GM23338 (cell line): ENCODE measurements at regions not wholly inside any gene's neighbourhood (a gene's known extent, or its start where the extent isn't known, plus 50 kb on each side); places are given as distances from the start of the nearest gene placed in this dataset.

Experiments used
- CREB1 ChIP-seq: fragments of 250-450 bp; sonication (Bioruptor Pico); IDR thresholded peaks from 2 replicates; pipeline ENCODE4 v1.5.0; 2020; ENCODE audit warnings: low read depth, mild to moderate bottlenecking, moderate library complexity
- EZH2 ChIP-seq: fragments of 200-600 bp; sonication (generic); IDR thresholded peaks from one replicate; pipeline ENCODE4 v1.8.0; 2017; ENCODE audit warnings: antibody characterized with exemption, mild to moderate bottlenecking, low read depth; ENCODE audit not compliant: unreplicated experiment
- EZH2phosphoT487 ChIP-seq: fragments of 200-600 bp; sonication (generic); IDR thresholded peaks from one replicate; pipeline ENCODE4 v1.8.1; 2018; ENCODE audit warnings: antibody characterized with exemption; ENCODE audit not compliant: unreplicated experiment
- JUNB ChIP-seq: IDR thresholded peaks from one replicate; pipeline ENCODE4 v1.6.1; 2016; ENCODE audit warnings: antibody characterized with exemption; ENCODE audit not compliant: unreplicated experiment
- NANOG ChIP-seq: IDR thresholded peaks from 2 replicates; pipeline ENCODE4 v1.6.1; 2016; ENCODE audit warnings: antibody characterized with exemption, borderline replicate concordance
- POLR2AphosphoS5 ChIP-seq: IDR thresholded peaks from 2 replicates; pipeline ENCODE4 v1.6.1; 2016; ENCODE audit warnings: antibody characterized with exemption, low read depth
- ZNF114 ChIP-seq: fragments of 250-450 bp; sonication (Bioruptor Pico); IDR thresholded peaks from 2 replicates; pipeline ENCODE4 v1.5.0; 2020; ENCODE audit warnings: mild to moderate bottlenecking, moderate library complexity
- ZNF331 ChIP-seq: fragments of 250-450 bp; sonication (Bioruptor Pico); IDR thresholded peaks from 2 replicates; pipeline ENCODE4 v1.5.0; 2020; ENCODE audit warnings: low read depth, mild to moderate bottlenecking, moderate library complexity
- TF ChIP-seq, protein P1 (sequence below), 2 experiments: fragments of 200-600 bp in 1 of 2; sonication (generic) in 1 of 2; conservative IDR thresholded peaks; 2 replicates each; pipeline versions ENCODE4 v1.5.1 to v1.6.1; 2016 to 2017; ENCODE audit warnings: antibody characterized with exemption in 2 of 2, low read depth in 2 of 2, mild to moderate bottlenecking in 2 of 2, moderate library complexity in 1 of 2
- TF ChIP-seq, protein P2 (sequence below): IDR thresholded peaks from one replicate; pipeline ENCODE4 v1.6.1; 2018; ENCODE audit warnings: antibody characterized with exemption; ENCODE audit not compliant: unreplicated experiment
- TF ChIP-seq, protein P3 (sequence below): fragments of 250-450 bp; sonication (Bioruptor Pico); IDR thresholded peaks from 2 replicates; pipeline ENCODE4 v1.5.0; 2020; ENCODE audit warnings: mild to moderate bottlenecking, moderate library complexity
- TF ChIP-seq, protein P4 (sequence below): IDR thresholded peaks from 2 replicates; pipeline ENCODE4 v1.6.1; 2016; ENCODE audit warnings: antibody characterized with exemption

DNA sequence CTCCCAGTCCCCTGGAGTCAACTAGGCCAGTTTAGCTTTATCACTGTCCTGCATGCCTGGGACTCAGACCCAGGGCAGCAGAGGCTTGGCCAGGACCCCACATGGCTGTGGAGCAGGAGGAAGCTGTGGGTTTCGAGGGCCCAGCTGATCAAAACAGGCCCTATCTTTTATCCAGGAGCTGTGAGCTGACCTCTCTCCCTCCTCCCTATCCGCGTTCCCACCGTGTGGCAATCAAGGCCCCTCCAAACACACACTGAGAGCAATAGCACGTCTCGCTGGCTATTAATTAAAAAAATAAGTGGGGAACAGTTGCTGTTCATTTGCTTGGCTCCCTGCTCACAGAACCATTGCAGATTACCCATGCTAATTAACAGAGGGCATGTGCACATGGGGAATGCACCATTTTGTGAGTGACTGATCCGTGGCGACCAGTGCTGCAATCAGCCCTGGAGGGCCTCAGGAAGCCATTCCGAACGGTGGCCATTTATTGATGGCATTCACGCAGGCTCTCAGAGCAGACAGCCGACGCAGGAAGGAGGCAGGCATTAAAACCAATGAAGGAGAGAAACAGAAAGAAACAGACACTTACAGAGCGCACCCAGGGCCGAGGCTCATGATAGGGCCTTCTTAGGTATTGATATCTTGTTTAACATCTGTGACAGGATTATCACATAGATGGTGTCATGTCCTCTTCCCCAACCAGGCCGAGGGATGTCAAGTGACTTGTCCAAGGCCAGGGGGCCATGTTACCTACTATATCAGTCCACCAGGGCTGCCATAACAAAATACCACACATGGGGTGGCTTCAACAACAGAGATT, 157.1 kb downstream of the KATNIP start:
- TF ChIP-seq EZH2, result no peak
- no peak for TF ChIP-seq ZNF331
- TF ChIP-seq, protein P1, sequence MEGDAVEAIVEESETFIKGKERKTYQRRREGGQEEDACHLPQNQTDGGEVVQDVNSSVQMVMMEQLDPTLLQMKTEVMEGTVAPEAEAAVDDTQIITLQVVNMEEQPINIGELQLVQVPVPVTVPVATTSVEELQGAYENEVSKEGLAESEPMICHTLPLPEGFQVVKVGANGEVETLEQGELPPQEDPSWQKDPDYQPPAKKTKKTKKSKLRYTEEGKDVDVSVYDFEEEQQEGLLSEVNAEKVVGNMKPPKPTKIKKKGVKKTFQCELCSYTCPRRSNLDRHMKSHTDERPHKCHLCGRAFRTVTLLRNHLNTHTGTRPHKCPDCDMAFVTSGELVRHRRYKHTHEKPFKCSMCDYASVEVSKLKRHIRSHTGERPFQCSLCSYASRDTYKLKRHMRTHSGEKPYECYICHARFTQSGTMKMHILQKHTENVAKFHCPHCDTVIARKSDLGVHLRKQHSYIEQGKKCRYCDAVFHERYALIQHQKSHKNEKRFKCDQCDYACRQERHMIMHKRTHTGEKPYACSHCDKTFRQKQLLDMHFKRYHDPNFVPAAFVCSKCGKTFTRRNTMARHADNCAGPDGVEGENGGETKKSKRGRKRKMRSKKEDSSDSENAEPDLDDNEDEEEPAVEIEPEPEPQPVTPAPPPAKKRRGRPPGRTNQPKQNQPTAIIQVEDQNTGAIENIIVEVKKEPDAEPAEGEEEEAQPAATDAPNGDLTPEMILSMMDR (conservative IDR thresholded peaks at IDR 0.05; ENCODE audit: low read depth in 2 of 2), result no peak
- TF ChIP-seq JUNB, result no peak
- no peak for TF ChIP-seq CREB1 (CRISPR knock-in tag)
- no peak for TF ChIP-seq POLR2AphosphoS5
- TF ChIP-seq EZH2phosphoT487, result no peak
- no peak for TF ChIP-seq ZNF114 (CRISPR knock-in tag)
- TF ChIP-seq, protein P2, sequence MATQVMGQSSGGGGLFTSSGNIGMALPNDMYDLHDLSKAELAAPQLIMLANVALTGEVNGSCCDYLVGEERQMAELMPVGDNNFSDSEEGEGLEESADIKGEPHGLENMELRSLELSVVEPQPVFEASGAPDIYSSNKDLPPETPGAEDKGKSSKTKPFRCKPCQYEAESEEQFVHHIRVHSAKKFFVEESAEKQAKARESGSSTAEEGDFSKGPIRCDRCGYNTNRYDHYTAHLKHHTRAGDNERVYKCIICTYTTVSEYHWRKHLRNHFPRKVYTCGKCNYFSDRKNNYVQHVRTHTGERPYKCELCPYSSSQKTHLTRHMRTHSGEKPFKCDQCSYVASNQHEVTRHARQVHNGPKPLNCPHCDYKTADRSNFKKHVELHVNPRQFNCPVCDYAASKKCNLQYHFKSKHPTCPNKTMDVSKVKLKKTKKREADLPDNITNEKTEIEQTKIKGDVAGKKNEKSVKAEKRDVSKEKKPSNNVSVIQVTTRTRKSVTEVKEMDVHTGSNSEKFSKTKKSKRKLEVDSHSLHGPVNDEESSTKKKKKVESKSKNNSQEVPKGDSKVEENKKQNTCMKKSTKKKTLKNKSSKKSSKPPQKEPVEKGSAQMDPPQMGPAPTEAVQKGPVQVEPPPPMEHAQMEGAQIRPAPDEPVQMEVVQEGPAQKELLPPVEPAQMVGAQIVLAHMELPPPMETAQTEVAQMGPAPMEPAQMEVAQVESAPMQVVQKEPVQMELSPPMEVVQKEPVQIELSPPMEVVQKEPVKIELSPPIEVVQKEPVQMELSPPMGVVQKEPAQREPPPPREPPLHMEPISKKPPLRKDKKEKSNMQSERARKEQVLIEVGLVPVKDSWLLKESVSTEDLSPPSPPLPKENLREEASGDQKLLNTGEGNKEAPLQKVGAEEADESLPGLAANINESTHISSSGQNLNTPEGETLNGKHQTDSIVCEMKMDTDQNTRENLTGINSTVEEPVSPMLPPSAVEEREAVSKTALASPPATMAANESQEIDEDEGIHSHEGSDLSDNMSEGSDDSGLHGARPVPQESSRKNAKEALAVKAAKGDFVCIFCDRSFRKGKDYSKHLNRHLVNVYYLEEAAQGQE, result no peak
- TF ChIP-seq, protein P3, sequence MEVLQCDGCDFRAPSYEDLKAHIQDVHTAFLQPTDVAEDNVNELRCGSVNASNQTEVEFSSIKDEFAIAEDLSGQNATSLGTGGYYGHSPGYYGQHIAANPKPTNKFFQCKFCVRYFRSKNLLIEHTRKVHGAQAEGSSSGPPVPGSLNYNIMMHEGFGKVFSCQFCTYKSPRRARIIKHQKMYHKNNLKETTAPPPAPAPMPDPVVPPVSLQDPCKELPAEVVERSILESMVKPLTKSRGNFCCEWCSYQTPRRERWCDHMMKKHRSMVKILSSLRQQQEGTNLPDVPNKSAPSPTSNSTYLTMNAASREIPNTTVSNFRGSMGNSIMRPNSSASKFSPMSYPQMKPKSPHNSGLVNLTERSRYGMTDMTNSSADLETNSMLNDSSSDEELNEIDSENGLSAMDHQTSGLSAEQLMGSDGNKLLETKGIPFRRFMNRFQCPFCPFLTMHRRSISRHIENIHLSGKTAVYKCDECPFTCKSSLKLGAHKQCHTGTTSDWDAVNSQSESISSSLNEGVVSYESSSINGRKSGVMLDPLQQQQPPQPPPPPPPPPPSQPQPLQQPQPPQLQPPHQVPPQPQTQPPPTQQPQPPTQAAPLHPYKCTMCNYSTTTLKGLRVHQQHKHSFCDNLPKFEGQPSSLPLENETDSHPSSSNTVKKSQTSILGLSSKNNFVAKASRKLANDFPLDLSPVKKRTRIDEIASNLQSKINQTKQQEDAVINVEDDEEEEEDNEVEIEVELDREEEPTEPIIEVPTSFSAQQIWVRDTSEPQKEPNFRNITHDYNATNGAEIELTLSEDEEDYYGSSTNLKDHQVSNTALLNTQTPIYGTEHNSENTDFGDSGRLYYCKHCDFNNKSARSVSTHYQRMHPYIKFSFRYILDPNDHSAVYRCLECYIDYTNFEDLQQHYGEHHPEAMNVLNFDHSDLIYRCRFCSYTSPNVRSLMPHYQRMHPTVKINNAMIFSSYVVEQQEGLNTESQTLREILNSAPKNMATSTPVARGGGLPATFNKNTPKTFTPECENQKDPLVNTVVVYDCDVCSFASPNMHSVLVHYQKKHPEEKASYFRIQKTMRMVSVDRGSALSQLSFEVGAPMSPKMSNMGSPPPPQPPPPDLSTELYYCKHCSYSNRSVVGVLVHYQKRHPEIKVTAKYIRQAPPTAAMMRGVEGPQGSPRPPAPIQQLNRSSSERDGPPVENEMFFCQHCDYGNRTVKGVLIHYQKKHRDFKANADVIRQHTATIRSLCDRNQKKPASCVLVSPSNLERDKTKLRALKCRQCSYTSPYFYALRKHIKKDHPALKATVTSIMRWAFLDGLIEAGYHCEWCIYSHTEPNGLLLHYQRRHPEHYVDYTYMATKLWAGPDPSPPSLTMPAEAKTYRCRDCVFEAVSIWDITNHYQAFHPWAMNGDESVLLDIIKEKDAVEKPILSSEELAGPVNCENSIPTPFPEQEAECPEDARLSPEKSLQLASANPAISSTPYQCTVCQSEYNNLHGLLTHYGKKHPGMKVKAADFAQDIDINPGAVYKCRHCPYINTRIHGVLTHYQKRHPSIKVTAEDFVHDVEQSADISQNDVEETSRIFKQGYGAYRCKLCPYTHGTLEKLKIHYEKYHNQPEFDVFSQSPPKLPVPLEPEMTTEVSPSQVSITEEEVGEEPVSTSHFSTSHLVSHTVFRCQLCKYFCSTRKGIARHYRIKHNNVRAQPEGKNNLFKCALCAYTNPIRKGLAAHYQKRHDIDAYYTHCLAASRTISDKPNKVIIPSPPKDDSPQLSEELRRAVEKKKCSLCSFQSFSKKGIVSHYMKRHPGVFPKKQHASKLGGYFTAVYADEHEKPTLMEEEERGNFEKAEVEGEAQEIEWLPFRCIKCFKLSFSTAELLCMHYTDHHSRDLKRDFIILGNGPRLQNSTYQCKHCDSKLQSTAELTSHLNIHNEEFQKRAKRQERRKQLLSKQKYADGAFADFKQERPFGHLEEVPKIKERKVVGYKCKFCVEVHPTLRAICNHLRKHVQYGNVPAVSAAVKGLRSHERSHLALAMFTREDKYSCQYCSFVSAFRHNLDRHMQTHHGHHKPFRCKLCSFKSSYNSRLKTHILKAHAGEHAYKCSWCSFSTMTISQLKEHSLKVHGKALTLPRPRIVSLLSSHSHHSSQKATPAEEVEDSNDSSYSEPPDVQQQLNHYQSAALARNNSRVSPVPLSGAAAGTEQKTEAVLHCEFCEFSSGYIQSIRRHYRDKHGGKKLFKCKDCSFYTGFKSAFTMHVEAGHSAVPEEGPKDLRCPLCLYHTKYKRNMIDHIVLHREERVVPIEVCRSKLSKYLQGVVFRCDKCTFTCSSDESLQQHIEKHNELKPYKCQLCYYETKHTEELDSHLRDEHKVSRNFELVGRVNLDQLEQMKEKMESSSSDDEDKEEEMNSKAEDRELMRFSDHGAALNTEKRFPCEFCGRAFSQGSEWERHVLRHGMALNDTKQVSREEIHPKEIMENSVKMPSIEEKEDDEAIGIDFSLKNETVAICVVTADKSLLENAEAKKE, result no peak
- TF ChIP-seq, protein P4, sequence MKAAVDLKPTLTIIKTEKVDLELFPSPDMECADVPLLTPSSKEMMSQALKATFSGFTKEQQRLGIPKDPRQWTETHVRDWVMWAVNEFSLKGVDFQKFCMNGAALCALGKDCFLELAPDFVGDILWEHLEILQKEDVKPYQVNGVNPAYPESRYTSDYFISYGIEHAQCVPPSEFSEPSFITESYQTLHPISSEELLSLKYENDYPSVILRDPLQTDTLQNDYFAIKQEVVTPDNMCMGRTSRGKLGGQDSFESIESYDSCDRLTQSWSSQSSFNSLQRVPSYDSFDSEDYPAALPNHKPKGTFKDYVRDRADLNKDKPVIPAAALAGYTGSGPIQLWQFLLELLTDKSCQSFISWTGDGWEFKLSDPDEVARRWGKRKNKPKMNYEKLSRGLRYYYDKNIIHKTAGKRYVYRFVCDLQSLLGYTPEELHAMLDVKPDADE, result no peak
- no peak for TF ChIP-seq NANOG
